ENCODE measurements at regions not wholly inside any gene's neighbourhood (a gene's known extent, or its start where the extent isn't known, plus 50 kb on each side); places are given as distances from the start of the nearest gene placed in this dataset.

- Mint-ChIP-seq H3K4me1 (no peaks in the 10 kb centered on the region), H3K27ac (no peak overlapping the region), H3K4me3 (no peak overlapping the region), H3K36me3 (ENCODE audit: low read depth) (no peaks in the 10 kb centered on the region), H3K9me3 (ENCODE audit: low read depth) (peaks cover 23% of the 10 kb centered on the region), H3K27me3 (no peaks in the 10 kb centered on the region)
- intact Hi-C loops (cut with DNase I, micrococcal nuclease) = no loop called here
- ATAC-seq (no peak), DNase-seq (no peak)
- ChIA-PET CTCF (no interaction called here), POLR2A (no interaction called here)
Measured at GRCh38 chr9:24436761-24437160, 108.9 kb downstream of the IZUMO3 start.

DNA sequence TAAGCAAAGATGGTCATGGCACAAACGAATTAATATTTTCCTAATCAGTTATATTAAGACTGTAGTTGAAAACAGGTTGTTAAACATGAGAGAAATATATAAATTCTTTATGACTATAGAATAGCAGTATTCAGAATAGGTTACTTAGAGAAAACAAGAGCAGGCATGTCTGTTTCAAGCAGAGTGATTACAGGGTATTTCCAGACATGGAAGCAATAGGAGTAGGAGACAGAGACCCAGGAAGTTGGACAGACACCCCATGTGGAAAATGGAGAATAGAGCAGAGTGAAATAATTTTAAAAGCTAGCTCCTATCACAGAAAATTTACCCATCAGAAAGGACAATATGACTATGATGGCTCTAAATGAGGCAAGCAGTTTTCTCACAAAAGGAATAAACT lies 111.5 kb downstream of the IZUMO3 start:
- Mint-ChIP-seq H3K4me1 (no peaks in the 10 kb centered on the region), H3K4me3 (no peak overlapping the region)
- DNase-seq = no peak

GRCh38 chr9:24416136-24416535 lies 129.6 kb downstream of the IZUMO3 start:
- ChIA-PET CTCF (no interaction called here), POLR2A (no interaction called here)
- Mint-ChIP-seq H3K4me1 (no peaks in the 10 kb centered on the region), H3K27ac (no peak overlapping the region), H3K9me3 (ENCODE audit: low read depth) (peaks cover 30% of the 10 kb centered on the region), H3K36me3 (ENCODE audit: low read depth) (no peaks in the 10 kb centered on the region), H3K4me3 (no peak overlapping the region), H3K27me3 (no peaks in the 10 kb centered on the region)
- intact Hi-C loops (cut with DNase I, micrococcal nuclease) = no loop called here
- ATAC-seq (no peak), DNase-seq (no peak)

More for the DNA sequence above, 111.5 kb downstream of the IZUMO3 start:
- Mint-ChIP-seq H3K27me3 (no peaks in the 10 kb centered on the region), H3K9me3 (ENCODE audit: low read depth) (peaks cover 14% of the 10 kb centered on the region), H3K27ac (no peak overlapping the region), H3K36me3 (ENCODE audit: low read depth) (no peaks in the 10 kb centered on the region)
- intact Hi-C loops (cut with DNase I, micrococcal nuclease) = no loop called here
- ATAC-seq = no peak
- ChIA-PET POLR2A (no interaction called here), CTCF (no interaction called here)

GRCh38 chr9:24413651-24414050 lies 132.0 kb downstream of the IZUMO3 start:
- Mint-ChIP-seq H3K4me3 (no peak overlapping the region), H3K9me3 (ENCODE audit: low read depth) (peaks cover 29% of the 10 kb centered on the region), H3K27ac (no peak overlapping the region), H3K36me3 (ENCODE audit: low read depth) (no peaks in the 10 kb centered on the region), H3K4me1 (no peaks in the 10 kb centered on the region), H3K27me3 (no peaks in the 10 kb centered on the region)
- no peak for ATAC-seq
- POLR2A ChIA-PET = no interaction called here
- CTCF ChIA-PET = no interaction called here
- DNase-seq = no peak
- intact Hi-C loops (cut with DNase I, micrococcal nuclease) = no loop called here

GRCh38 chr9:24398466-24398865 lies 147.2 kb downstream of the IZUMO3 start:
- no peak for DNase-seq
- CTCF ChIA-PET = no interaction called here
- no peak for ATAC-seq
- Mint-ChIP-seq H3K36me3 (ENCODE audit: low read depth) (no peaks in the 10 kb centered on the region), H3K4me1 (no peaks in the 10 kb centered on the region), H3K27ac (no peak overlapping the region), H3K9me3 (ENCODE audit: low read depth) (peaks cover 12% of the 10 kb centered on the region), H3K27me3 (no peaks in the 10 kb centered on the region), H3K4me3 (no peak overlapping the region)
- intact Hi-C loops (cut with DNase I, micrococcal nuclease) = no loop called here
- POLR2A ChIA-PET = no interaction called here

DNA sequence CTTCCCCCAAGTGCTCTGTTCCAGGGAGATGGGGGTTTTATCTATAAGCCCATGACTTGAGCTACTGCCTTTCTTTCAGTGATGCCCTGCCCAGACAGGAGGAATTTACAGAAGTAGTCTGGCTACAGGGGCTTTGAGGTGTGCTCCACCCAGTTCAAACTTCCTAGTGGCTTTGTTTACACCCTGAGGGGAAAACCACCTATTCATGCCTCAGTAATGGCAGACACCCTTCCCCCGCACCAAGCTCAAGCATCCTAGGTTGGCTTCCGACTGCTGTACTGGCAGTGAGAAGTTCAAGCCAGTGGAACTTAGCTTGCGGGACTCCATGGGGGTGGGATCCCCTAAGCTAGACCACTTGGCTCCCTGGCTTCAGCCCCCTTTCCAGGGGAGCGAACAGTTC lies 154.6 kb downstream of the IZUMO3 start:
- no peak overlapping the region for H3K27ac Mint-ChIP-seq
- ATAC-seq (no peak), DNase-seq (no peak)
- H3K4me3 Mint-ChIP-seq = no peak overlapping the region
- no peaks in the 10 kb centered on the region for H3K36me3 Mint-ChIP-seq (ENCODE audit: low read depth)
- ChIA-PET POLR2A (no interaction called here), CTCF (no interaction called here)
- H3K9me3 Mint-ChIP-seq (ENCODE audit: low read depth) = peaks cover 17% of the 10 kb centered on the region
- no peaks in the 10 kb centered on the region for H3K4me1 Mint-ChIP-seq
- H3K27me3 Mint-ChIP-seq = no peaks in the 10 kb centered on the region
- intact Hi-C loops (cut with DNase I, micrococcal nuclease) = no loop called here

DNA sequence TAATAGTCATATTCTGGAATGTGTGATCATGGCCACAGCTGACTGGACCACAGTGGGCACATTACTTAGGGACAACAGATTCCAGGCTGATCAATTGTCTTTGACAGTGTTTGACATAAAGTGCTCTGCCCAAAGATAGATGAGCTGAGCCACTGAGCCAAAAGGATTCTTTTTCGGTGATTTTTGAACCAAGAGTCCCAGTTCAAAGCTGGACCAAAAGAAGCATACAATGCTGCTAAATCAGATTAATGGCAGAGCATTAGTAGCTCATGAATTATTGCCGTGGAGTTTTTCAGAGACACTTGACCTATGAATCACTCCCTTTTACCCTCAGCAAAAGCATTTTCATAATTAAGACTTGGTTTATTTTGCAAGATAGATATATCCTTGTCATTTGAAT lies 160.6 kb downstream of the IZUMO3 start:
- Mint-ChIP-seq H3K27me3 (no peaks in the 10 kb centered on the region), H3K36me3 (ENCODE audit: low read depth) (no peaks in the 10 kb centered on the region), H3K4me3 (no peak overlapping the region), H3K4me1 (no peaks in the 10 kb centered on the region), H3K9me3 (ENCODE audit: low read depth) (peaks cover 20% of the 10 kb centered on the region), H3K27ac (no peak overlapping the region)
- DNase-seq (no peak), ATAC-seq (no peak)
- ChIA-PET CTCF (no interaction called here), POLR2A (no interaction called here)
- intact Hi-C loops (cut with DNase I, micrococcal nuclease) = no loop called here

DNA sequence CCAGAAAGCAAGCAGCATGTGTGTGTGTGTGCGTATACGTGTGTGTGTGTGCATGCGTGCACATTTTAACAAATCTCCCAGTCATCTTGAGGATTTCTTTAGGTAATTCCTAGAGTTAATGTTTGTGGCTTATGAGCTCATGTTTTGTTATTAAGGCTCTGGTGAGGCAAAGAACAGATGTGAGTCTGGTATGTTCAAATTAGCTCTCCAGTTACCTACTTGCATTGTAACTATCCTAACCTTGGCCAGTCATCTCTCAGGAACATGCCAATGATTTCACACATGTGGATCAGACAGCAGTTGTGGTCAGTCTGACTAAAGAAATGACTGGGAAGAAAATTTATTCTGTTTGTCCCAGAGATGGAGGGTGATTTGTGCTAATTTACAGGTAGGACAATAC lies 163.1 kb downstream of the IZUMO3 start:
- ChIA-PET CTCF (no interaction called here), POLR2A (no interaction called here)
- Mint-ChIP-seq H3K4me3 (no peak overlapping the region), H3K4me1 (no peaks in the 10 kb centered on the region), H3K27me3 (no peaks in the 10 kb centered on the region), H3K36me3 (ENCODE audit: low read depth) (no peaks in the 10 kb centered on the region), H3K9me3 (ENCODE audit: low read depth) (peaks cover 16% of the 10 kb centered on the region), H3K27ac (no peak overlapping the region)
- no peak for DNase-seq
- intact Hi-C loops (cut with DNase I, micrococcal nuclease) = no loop called here
- no peak for ATAC-seq

- Mint-ChIP-seq H3K27ac (no peak overlapping the region), H3K36me3 (ENCODE audit: low read depth) (no peaks in the 10 kb centered on the region), H3K4me1 (no peaks in the 10 kb centered on the region), H3K4me3 (no peak overlapping the region), H3K9me3 (ENCODE audit: low read depth) (peaks cover 10% of the 10 kb centered on the region), H3K27me3 (no peaks in the 10 kb centered on the region)
- no peak for DNase-seq
- intact Hi-C loops (cut with DNase I, micrococcal nuclease) = no loop called here
- ChIA-PET POLR2A (no interaction called here), CTCF (interaction anchor here (0.7 kb wide), 1 partner anchor 11 kb away, joined by 3 read pairs; no protein-coding TSS in a partner anchor)
- no peak for ATAC-seq
Measured at GRCh38 chr9:24381205-24381604, 164.5 kb downstream of the IZUMO3 start.

DNA sequence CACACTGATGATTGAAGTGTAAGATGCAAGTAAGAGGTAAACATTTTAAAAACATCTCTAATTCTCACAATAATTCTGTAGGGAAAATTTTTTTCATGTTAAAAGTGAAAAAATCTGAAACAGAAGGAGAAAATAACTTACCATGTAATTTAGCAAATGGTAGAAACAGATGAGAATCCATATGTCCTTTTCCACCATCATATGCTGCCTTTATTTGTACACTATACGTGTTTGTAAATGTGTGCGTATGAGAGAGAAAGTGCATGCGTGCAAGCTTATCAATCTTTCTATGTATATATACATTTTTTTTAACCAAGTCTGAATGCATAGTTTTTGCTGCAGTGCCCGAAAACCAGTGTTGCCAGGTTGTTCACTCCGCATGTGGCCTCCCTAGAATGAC lies 186.7 kb downstream of the IZUMO3 start:
- CTCF ChIA-PET = no interaction called here
- no peaks in the 10 kb centered on the region for H3K36me3 Mint-ChIP-seq (ENCODE audit: low read depth)
- POLR2A ChIA-PET = no interaction called here
- no peaks in the 10 kb centered on the region for H3K27me3 Mint-ChIP-seq
- ATAC-seq (no peak), DNase-seq (no peak)
- no peak overlapping the region for H3K27ac Mint-ChIP-seq
- no peak overlapping the region for H3K4me3 Mint-ChIP-seq
- peaks cover 26% of the 10 kb centered on the region for H3K9me3 Mint-ChIP-seq (ENCODE audit: low read depth)
- no peaks in the 10 kb centered on the region for H3K4me1 Mint-ChIP-seq
- intact Hi-C loops (cut with DNase I, micrococcal nuclease) = no loop called here

GRCh38 chr9:24351973-24352372 lies 193.7 kb downstream of the IZUMO3 start:
- no peak overlapping the region for H3K4me3 Mint-ChIP-seq
- POLR2A ChIA-PET = no interaction called here
- H3K27me3 Mint-ChIP-seq = no peaks in the 10 kb centered on the region
- ATAC-seq (no peak), DNase-seq (no peak)
- intact Hi-C loops (cut with DNase I, micrococcal nuclease) = no loop called here
- CTCF ChIA-PET = no interaction called here
- H3K4me1 Mint-ChIP-seq = no peaks in the 10 kb centered on the region
- no peak overlapping the region for H3K27ac Mint-ChIP-seq
- H3K36me3 Mint-ChIP-seq (ENCODE audit: low read depth) = no peaks in the 10 kb centered on the region
- peaks cover 2% of the 10 kb centered on the region for H3K9me3 Mint-ChIP-seq (ENCODE audit: low read depth)

GRCh38 chr9:24351258-24351657 lies 194.4 kb downstream of the IZUMO3 start:
- DNase-seq = no peak
- ATAC-seq = no peak
- Mint-ChIP-seq H3K4me3 (no peak overlapping the region), H3K4me1 (no peaks in the 10 kb centered on the region), H3K9me3 (ENCODE audit: low read depth) (peaks cover 8% of the 10 kb centered on the region), H3K36me3 (ENCODE audit: low read depth) (no peaks in the 10 kb centered on the region), H3K27ac (no peak overlapping the region), H3K27me3 (no peaks in the 10 kb centered on the region)
- CTCF ChIA-PET = no interaction called here
- POLR2A ChIA-PET = no interaction called here
- intact Hi-C loops (cut with DNase I, micrococcal nuclease) = no loop called here

DNA sequence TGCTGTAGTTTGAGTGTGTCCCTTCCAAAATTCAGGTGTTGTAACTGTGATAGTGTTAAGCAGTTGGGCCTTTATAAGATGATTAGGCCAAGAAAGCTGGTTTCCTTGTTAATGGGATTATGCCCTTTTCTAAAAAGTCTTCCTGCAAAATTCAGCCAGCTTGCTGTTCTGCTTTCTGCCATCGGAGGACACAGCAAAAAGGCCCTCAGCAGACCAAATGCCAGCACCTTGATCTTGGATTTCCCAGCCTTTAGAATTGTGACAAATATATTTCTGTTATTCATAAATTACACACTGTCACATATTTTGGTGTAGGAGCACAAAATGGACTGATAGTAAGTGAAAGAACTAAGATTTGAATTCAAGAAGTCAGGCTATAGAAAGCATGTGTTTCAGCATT lies 203.2 kb downstream of the IZUMO3 start:
- no peaks in the 10 kb centered on the region for H3K36me3 Mint-ChIP-seq (ENCODE audit: low read depth)
- no peaks in the 10 kb centered on the region for H3K27me3 Mint-ChIP-seq
- no peak overlapping the region for H3K4me3 Mint-ChIP-seq
- no peak overlapping the region for H3K27ac Mint-ChIP-seq
- H3K4me1 Mint-ChIP-seq = no peaks in the 10 kb centered on the region
- no peak for ATAC-seq
- CTCF ChIA-PET = no interaction called here
- peaks cover 19% of the 10 kb centered on the region for H3K9me3 Mint-ChIP-seq (ENCODE audit: low read depth)
- no peak for DNase-seq
- intact Hi-C loops (cut with DNase I, micrococcal nuclease) = no loop called here
- POLR2A ChIA-PET = no interaction called here
